ENCODE measurements at regions not wholly inside any gene's neighbourhood (a gene's known extent, or its start where the extent isn't known, plus 50 kb on each side); places are given as distances from the start of the nearest gene placed in this dataset.
"Not testable (repeated sequence)": the region's sequence is repeated elsewhere in the genome, so short reads cannot be mapped to it uniquely, and the experiment has no call there.

DNA sequence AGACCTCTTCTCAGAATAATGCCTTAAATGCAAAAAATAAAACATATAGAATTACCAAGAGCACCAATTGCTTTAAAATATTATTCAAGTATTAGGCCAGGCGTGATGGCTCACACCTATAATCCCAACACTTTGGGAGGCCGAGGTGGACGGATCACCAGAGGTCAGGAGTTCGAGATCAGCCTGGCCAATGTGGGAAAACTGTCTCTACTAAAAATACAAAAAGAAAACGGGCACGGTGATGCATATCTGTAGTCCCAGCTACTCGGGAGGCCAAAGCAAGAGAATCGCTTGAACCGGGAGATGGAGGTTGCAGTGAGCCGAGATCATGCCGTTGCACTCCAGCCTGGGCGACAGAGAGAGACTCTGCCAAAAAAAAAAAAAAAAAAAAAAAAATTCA, 55.4 kb upstream of the RAB6C start:
- not testable (repeated sequence) for DNase-seq

DNA sequence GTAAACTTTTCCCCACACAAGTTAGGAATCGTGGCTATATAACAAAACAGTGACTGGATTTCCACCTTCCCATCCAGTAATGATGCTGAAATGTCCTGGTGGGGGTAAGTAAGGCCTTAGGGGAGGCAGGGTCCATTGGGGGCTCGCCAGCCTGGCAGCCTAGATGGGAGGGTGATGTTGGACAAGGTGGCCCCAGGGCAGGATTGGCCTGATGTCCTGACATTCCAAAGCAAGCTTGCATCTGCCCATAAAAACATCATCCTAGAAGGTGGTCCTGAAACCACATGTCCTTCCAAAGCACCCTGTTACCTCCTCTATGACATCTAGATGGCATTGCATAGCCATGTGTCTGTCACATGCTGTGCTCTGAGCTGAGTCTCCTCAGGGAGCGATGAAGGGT, 54.1 kb upstream of the RAB6C start:
- no peak for DNase-seq

- DNase-seq, result no peak
Measured at GRCh38 chr2:129927696-129928095, 51.8 kb upstream of the RAB6C start.

DNA sequence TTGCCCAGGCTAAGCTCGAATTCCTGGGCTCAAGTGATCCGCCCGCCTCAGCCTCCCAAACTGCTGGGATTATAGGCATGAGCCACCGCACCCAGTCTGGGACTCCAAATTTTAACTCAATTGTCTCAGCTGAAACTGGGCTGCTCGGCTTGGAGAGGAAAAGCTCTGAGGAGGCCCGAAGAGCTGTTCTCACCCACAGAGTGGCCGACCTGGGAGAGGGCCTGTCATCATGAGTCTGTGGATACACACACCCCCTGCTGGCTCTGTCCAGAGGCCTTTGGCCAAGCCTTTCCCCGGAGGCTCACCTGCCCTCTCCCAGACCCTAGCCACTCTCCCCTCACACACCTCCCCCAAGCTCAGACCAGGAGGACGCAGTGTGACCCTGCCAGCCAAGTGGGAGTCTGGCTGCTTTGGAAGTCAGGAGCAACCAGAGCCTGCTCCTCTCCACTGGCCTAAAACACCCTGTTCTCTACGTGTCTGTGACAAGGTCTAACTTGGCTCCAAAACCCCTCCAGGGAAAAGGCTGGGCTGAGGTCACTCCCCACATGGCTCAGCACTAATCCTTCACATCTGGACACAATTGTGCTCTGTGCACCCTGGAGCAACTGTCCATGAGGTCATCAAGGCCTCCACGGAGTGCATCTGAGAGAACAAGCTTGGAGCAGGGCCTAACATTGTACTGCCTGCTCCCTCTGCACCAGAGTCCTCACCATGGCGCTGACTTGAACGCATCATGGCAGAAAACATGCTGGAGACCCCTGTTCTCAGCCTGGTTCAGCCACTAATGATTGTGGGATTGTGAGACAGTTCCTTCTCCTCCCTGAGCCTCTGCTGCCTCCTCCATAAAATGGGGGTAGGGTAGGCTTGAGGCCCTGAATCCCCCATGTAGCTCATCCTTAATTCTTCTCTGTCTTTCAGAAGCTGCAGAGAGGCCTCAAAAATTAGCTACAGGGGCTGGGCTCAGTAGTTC, 49.9 kb upstream of the RAB6C start:
- peak; percentile 47 for DNase-seq
